ENCODE measurements at regions not wholly inside any gene's neighbourhood (a gene's known extent, or its start where the extent isn't known, plus 50 kb on each side); places are given as distances from the start of the nearest gene placed in this dataset.

DNA sequence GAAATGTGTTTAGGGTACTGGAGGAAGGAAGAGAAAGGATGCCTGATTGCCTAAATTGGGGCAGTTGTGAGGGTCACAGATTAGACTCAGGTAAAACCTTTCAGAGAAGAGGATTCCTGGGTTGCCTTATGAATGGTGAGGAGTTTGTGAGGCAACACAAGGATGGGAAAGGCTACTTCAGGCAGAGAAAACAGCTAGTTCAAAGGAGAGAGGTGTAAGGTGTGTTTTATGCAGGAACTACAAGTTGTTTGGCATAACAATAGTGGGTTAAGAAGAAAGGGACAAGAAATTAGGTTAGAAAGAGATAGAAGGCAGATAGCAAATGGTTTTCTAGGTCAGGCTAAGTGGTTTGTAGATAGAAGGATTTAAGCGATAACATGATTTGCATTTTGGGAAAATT lies 75.1 kb upstream of the PGRMC2 start:
- Histone ChIP-seq H3K27me3 (ENCODE audit: control insufficient read depth, insufficient read depth, low read length) (no peaks in the 10 kb centered on the region), H2BK5ac (ENCODE audit: low read depth, low read length, poor library complexity, severe bottlenecking) (no peak overlapping the region), H4K5ac (ENCODE audit: low read depth, low read length) (no peak overlapping the region), H3K14ac (replicated peaks; ENCODE audit: low read depth, low read length) (0 out of 2 replicates have a peak overlapping the region, but pooled peaks have one; percentile 33), H4K20me1 (ENCODE audit: insufficient read depth, low read length) (no peaks in the 10 kb centered on the region), H3K18ac (ENCODE audit: low read depth, low read length) (no peak overlapping the region), H3K23ac (ENCODE audit: low read depth, low read length) (no peak overlapping the region), H3K9me3 (ENCODE audit: control insufficient read depth, insufficient read depth, low read length) (no peaks in the 10 kb centered on the region), H4K8ac (ENCODE audit: low read depth in 2 of 2, low read length in 2 of 2) (no peak overlapping the region), H2BK20ac (ENCODE audit: low read depth, low read length) (0 out of 2 replicates have a peak overlapping the region, but pooled peaks have one; percentile 36), H2AFZ (replicated peaks; ENCODE audit: low read length, poor library complexity) (no peak overlapping the region), H3K9ac (ENCODE audit: low read depth, low read length) (no peak overlapping the region), H3K56ac (ENCODE audit: extremely low read depth, insufficient read depth, low read length) (no peak overlapping the region), H3K4me3 (ENCODE audit: insufficient read depth, low read depth, low read length) (no peak overlapping the region), H3K79me1 (ENCODE audit: low read depth in 1 of 2, low read length in 2 of 2) (peaks cover 0 to 6% of the 10 kb centered on the region in 2 experiments; a peak in 1 of 4 replicates), H3K9me1 (ENCODE audit: insufficient read depth, low read length) (peaks cover 11% of the 10 kb centered on the region), H3K4me1 (ENCODE audit: control insufficient read depth, insufficient read depth, low read length) (peaks cover 23% of the 10 kb centered on the region), H3K27ac (ENCODE audit: insufficient read depth, low read length) (no peak overlapping the region), H4K91ac (ENCODE audit: insufficient read depth, low read depth, low read length) (peak overlapping the region; percentile 1; the same call in 1 of the 2 replicates), H2AK5ac (ENCODE audit: low read depth, low read length) (0 out of 2 replicates have a peak overlapping the region, but pooled peaks have one; percentile 35), H2BK120ac (ENCODE audit: low read depth, low read length) (peak overlapping the region; percentile 53), H2AK9ac (replicated peaks; ENCODE audit: low read depth, low read length, poor library complexity) (no peak overlapping the region), H3K36me3 (ENCODE audit: control insufficient read depth, insufficient read depth, low read length) (no peaks in the 10 kb centered on the region), H3K4me2 (ENCODE audit: low read depth, low read length) (no peak overlapping the region), H2BK15ac (ENCODE audit: low read depth, low read length) (peak overlapping the region; percentile 42; the same call in 1 of the 3 replicates), H3K4ac (ENCODE audit: low read depth, low read length) (0 out of 2 replicates have a peak overlapping the region, but pooled peaks have one; percentile 30)
- 86% methylated on average over 1 of the region's 1 CpG; no CpG with 5 or more reads in 1 of the 2 experiments for WGBS, 2 experiments (ENCODE audit: extremely low coverage in 2 of 2, insufficient read length in 1 of 2)
- no TSS peak for BruUV-seq (replicated peaks)
- ChIA-PET POLR2A (ENCODE audit: unreplicated experiment) (no interaction called here), CTCF (no interaction called here)
- TF ChIP-seq RFX5 (IDR thresholded peaks at IDR 0.05; ENCODE audit: low read depth, low read length) (no peak), POLR2A (IDR thresholded peaks at IDR 0.05; ENCODE audit: low read depth, low read length) (no peak), FOS (IDR thresholded peaks at IDR 0.05; ENCODE audit: low read depth, low read length) (no peak), MAZ (IDR thresholded peaks at IDR 0.05; ENCODE audit: borderline replicate concordance, low read depth, low read length) (no peak), CEBPB (IDR thresholded peaks at IDR 0.05; ENCODE audit: low read depth, low read length) (no peak), NFE2L2 (IDR thresholded peaks at IDR 0.05; ENCODE audit: low read depth, low read length) (no peak), MAFK (IDR thresholded peaks at IDR 0.05; ENCODE audit: low read depth, low read length) (no peak), SMC3 (IDR thresholded peaks at IDR 0.05; ENCODE audit: low read depth, low read length) (no peak), RCOR1 (IDR thresholded peaks at IDR 0.05; ENCODE audit: insufficient replicate concordance, low read length) (no peak), BHLHE40 (IDR thresholded peaks at IDR 0.05; ENCODE audit: low read depth, low read length) (no peak), RAD21 (IDR thresholded peaks at IDR 0.05; ENCODE audit: low read length) (no peak)
- TF ChIP-seq, protein P1, sequence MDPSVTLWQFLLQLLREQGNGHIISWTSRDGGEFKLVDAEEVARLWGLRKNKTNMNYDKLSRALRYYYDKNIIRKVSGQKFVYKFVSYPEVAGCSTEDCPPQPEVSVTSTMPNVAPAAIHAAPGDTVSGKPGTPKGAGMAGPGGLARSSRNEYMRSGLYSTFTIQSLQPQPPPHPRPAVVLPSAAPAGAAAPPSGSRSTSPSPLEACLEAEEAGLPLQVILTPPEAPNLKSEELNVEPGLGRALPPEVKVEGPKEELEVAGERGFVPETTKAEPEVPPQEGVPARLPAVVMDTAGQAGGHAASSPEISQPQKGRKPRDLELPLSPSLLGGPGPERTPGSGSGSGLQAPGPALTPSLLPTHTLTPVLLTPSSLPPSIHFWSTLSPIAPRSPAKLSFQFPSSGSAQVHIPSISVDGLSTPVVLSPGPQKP (IDR thresholded peaks at IDR 0.05; ENCODE audit: borderline replicate concordance, low read depth, low read length), result no peak
- TF ChIP-seq, protein P2, sequence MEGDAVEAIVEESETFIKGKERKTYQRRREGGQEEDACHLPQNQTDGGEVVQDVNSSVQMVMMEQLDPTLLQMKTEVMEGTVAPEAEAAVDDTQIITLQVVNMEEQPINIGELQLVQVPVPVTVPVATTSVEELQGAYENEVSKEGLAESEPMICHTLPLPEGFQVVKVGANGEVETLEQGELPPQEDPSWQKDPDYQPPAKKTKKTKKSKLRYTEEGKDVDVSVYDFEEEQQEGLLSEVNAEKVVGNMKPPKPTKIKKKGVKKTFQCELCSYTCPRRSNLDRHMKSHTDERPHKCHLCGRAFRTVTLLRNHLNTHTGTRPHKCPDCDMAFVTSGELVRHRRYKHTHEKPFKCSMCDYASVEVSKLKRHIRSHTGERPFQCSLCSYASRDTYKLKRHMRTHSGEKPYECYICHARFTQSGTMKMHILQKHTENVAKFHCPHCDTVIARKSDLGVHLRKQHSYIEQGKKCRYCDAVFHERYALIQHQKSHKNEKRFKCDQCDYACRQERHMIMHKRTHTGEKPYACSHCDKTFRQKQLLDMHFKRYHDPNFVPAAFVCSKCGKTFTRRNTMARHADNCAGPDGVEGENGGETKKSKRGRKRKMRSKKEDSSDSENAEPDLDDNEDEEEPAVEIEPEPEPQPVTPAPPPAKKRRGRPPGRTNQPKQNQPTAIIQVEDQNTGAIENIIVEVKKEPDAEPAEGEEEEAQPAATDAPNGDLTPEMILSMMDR (conservative IDR thresholded peaks at IDR 0.05; ENCODE audit: low read depth, low read length), result no peak
- intact Hi-C loops (cut with micrococcal nuclease), result no loop called here
- dilution Hi-C loops (cut with HindIII; ENCODE audit: low sequenced_read_pairs, unreplicated experiment), result no loop called here
- ATAC-seq (ENCODE audit: low read depth) (no peak), DNase-seq (no peak)
- in situ Hi-C loops (cut with MboI; ENCODE audit: low sequenced_read_pairs), result no loop called here

Data from IMR-90 (cell line).